ENCODE measurements at regions not wholly inside any gene's neighbourhood (a gene's known extent, or its start where the extent isn't known, plus 50 kb on each side); places are given as distances from the start of the nearest gene placed in this dataset.

DNA sequence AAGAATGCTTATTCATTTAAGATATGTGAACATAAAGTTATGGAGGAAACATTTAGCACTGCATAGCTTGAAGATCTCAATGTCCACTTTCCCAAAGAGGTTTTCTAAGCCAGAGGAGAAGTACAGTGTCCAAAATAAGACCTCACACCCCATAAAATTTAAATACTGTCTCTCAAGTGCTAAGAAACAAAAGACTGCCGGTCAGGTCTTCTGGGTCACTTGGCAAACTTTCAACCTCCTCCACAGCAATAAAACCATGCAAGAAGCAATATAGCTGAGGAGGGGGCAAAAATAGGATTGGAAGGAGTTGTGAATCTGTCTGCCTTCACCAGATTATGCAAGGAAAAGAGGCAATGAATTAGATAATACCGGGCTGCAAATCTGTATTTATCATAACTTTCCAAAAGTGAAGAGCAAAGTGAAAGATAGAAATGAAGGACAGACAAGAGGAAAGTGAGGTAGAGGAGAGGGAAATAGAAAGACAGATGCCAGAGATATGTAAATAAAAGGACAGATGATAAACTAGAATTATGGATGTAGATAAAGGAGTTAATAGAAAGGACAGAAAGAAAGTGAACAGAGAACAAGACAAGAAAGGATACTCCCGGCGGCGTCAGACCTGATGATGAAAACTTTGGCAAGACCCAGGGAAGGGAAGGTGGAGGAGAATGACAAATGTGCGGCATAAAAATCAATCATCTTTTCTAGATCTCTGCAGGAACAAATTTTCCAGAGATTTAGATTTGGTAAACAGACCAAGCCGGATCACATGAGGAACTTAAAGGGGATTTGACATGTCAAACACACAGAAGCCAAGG is 152.7 kb upstream of the FAM241A start:
- TF ChIP-seq, protein P1, sequence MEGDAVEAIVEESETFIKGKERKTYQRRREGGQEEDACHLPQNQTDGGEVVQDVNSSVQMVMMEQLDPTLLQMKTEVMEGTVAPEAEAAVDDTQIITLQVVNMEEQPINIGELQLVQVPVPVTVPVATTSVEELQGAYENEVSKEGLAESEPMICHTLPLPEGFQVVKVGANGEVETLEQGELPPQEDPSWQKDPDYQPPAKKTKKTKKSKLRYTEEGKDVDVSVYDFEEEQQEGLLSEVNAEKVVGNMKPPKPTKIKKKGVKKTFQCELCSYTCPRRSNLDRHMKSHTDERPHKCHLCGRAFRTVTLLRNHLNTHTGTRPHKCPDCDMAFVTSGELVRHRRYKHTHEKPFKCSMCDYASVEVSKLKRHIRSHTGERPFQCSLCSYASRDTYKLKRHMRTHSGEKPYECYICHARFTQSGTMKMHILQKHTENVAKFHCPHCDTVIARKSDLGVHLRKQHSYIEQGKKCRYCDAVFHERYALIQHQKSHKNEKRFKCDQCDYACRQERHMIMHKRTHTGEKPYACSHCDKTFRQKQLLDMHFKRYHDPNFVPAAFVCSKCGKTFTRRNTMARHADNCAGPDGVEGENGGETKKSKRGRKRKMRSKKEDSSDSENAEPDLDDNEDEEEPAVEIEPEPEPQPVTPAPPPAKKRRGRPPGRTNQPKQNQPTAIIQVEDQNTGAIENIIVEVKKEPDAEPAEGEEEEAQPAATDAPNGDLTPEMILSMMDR (IDR thresholded peaks at IDR 0.05; ENCODE audit: poor library complexity), result no peak
- no peak for TF ChIP-seq EZH2 (IDR thresholded peaks at IDR 0.05; ENCODE audit: borderline replicate concordance)
- TF ChIP-seq EZH2phosphoT487 (IDR thresholded peaks at IDR 0.05; ENCODE audit: low read depth, severe bottlenecking, unreplicated experiment), result no peak
